ENCODE measurements at regions not wholly inside any gene's neighbourhood (a gene's known extent, or its start where the extent isn't known, plus 50 kb on each side); places are given as distances from the start of the nearest gene placed in this dataset.
"Not testable (repeated sequence)": the region's sequence is repeated elsewhere in the genome, so short reads cannot be mapped to it uniquely, and the experiment has no call there.

GRCh38 chr17:16832206-16832605 lies 139.7 kb downstream of the TNFRSF13B start:
- TF ChIP-seq MTA3 (IDR thresholded peaks at IDR 0.05; ENCODE audit: borderline replicate concordance, low read length); BACH1 (IDR thresholded peaks at IDR 0.05; ENCODE audit: borderline replicate concordance): not testable (repeated sequence)

Measured in GM12878 (cell line).